GM23338 (cell line): ENCODE measurements at regions not wholly inside any gene's neighbourhood (a gene's known extent, or its start where the extent isn't known, plus 50 kb on each side); places are given as distances from the start of the nearest gene placed in this dataset.

ENCODE experiments used
- ATAC-seq: fragments of 200-7000 bp; cut with Tn5 transposase; 3 replicates; pipeline ENCODE4 v1.9.1; 2020
- DNase-seq: peaks from one replicate; pipeline ENCODE4 v3.0.0-alpha.2; 2015; ENCODE audit warnings: low spot score
- H2AFZ ChIP-seq: fragments of 200-600 bp; sonication (generic); 2 replicates; pipeline ENCODE4 v1.8.0; 2016; ENCODE audit warnings: antibody characterized with exemption, mild to moderate bottlenecking, moderate library complexity
- H3F3A ChIP-seq: fragments of 200-600 bp; sonication (generic); replicated peaks from 2 replicates; pipeline ENCODE4 v1.8.0; 2017; ENCODE audit warnings: antibody characterized with exemption, mixed run types, low read depth
- H3K27ac ChIP-seq: fragments of 200-600 bp; sonication (generic); 2 replicates; pipeline ENCODE4 v1.6.1; 2016; ENCODE audit warnings: low read depth
- H3K27me3 ChIP-seq: fragments of 200-600 bp; sonication (generic); 2 replicates; pipeline ENCODE4 v1.8.0; 2016; ENCODE audit warnings: mild to moderate bottlenecking, mixed run types, moderate library complexity; ENCODE audit not compliant: insufficient read depth
- H3K36me3 ChIP-seq: fragments of 200-600 bp; sonication (generic); 2 replicates; pipeline ENCODE4 v1.8.0; 2016; ENCODE audit warnings: mild to moderate bottlenecking; ENCODE audit not compliant: insufficient read depth
- H3K4me1 ChIP-seq: fragments of 200-600 bp; sonication (generic); 2 replicates; pipeline ENCODE4 v1.8.0; 2016; ENCODE audit warnings: mild to moderate bottlenecking, moderate library complexity; ENCODE audit not compliant: insufficient read depth
- H3K4me2 ChIP-seq: fragments of 200-600 bp; sonication (generic); 2 replicates; pipeline ENCODE4 v1.7.1; 2017; ENCODE audit warnings: mixed run types
- H3K4me3 ChIP-seq: fragments of 200-600 bp; sonication (generic); 2 replicates; pipeline ENCODE4 v1.6.1; 2016; ENCODE audit warnings: mixed run types
- H3K79me2 ChIP-seq: fragments of 200-600 bp; sonication (generic); replicated peaks from 2 replicates; pipeline ENCODE4 v1.8.0; 2017; ENCODE audit warnings: mild to moderate bottlenecking; ENCODE audit not compliant: insufficient read depth
- H3K9me2 ChIP-seq: fragments of 200-600 bp; sonication (generic); 2 replicates; pipeline ENCODE4 v1.8.0; 2017; ENCODE audit not compliant: insufficient read depth
- H4K20me1 ChIP-seq: fragments of 200-600 bp; sonication (generic); replicated peaks from 2 replicates; pipeline ENCODE4 v1.8.0; 2017; ENCODE audit warnings: mild to moderate bottlenecking; ENCODE audit not compliant: insufficient read depth
- H3K27ac Mint-ChIP-seq: 2 replicates; pipeline ENCODE4 v1.8.0; 2020; ENCODE audit warnings: inconsistent platforms, mild to moderate bottlenecking, moderate library complexity, mixed read lengths
- H3K27me3 Mint-ChIP-seq: 3 replicates; pipeline ENCODE4 v1.8.0; 2022; ENCODE audit warnings: low read depth, mild to moderate bottlenecking, moderate library complexity, mixed read lengths, inconsistent platforms; ENCODE audit not compliant: insufficient read depth, poor library complexity
- H3K36me3 Mint-ChIP-seq: 3 replicates; pipeline ENCODE4 v1.8.0; 2021; ENCODE audit warnings: low read depth, mild to moderate bottlenecking, inconsistent platforms, moderate library complexity, mixed read lengths
- H3K4me1 Mint-ChIP-seq: 3 replicates; pipeline ENCODE4 v1.8.0; 2020; ENCODE audit warnings: mild to moderate bottlenecking, inconsistent platforms, mixed read lengths
- H3K4me3 Mint-ChIP-seq: 3 replicates; pipeline ENCODE4 v1.8.0; 2021; ENCODE audit warnings: moderate library complexity, mild to moderate bottlenecking, inconsistent platforms, mixed read lengths
- H3K9me3 Mint-ChIP-seq: 3 replicates; pipeline ENCODE4 v1.8.0; 2020; ENCODE audit warnings: moderate library complexity, mild to moderate bottlenecking, inconsistent platforms, mixed read lengths
- CREB1 ChIP-seq: fragments of 250-450 bp; sonication (Bioruptor Pico); IDR thresholded peaks from 2 replicates; pipeline ENCODE4 v1.5.0; 2020; ENCODE audit warnings: low read depth, mild to moderate bottlenecking, moderate library complexity
- CTCF ChIP-seq, 2 experiments: fragments of 200-600 bp in 1 of 2; sonication (generic) in 1 of 2; conservative IDR thresholded peaks; 2 replicates each; pipeline versions ENCODE4 v1.5.1 to v1.6.1; 2016 to 2017; ENCODE audit warnings: antibody characterized with exemption in 2 of 2, low read depth in 2 of 2, mild to moderate bottlenecking in 2 of 2, moderate library complexity in 1 of 2
- EZH2 ChIP-seq: fragments of 200-600 bp; sonication (generic); IDR thresholded peaks from one replicate; pipeline ENCODE4 v1.8.0; 2017; ENCODE audit warnings: antibody characterized with exemption, mild to moderate bottlenecking, low read depth; ENCODE audit not compliant: unreplicated experiment
- JUNB ChIP-seq: IDR thresholded peaks from one replicate; pipeline ENCODE4 v1.6.1; 2016; ENCODE audit warnings: antibody characterized with exemption; ENCODE audit not compliant: unreplicated experiment
- POLR2AphosphoS5 ChIP-seq: IDR thresholded peaks from 2 replicates; pipeline ENCODE4 v1.6.1; 2016; ENCODE audit warnings: antibody characterized with exemption, low read depth
- STAT1 ChIP-seq: IDR thresholded peaks from one replicate; pipeline ENCODE4 v1.6.1; 2016; ENCODE audit warnings: antibody characterized with exemption; ENCODE audit not compliant: unreplicated experiment
- ZNF331 ChIP-seq: fragments of 250-450 bp; sonication (Bioruptor Pico); IDR thresholded peaks from 2 replicates; pipeline ENCODE4 v1.5.0; 2020; ENCODE audit warnings: low read depth, mild to moderate bottlenecking, moderate library complexity
- TF ChIP-seq, protein P1 (sequence below): fragments of 250-450 bp; sonication (Bioruptor Pico); IDR thresholded peaks from 2 replicates; pipeline ENCODE4 v1.5.0; 2020; ENCODE audit warnings: mild to moderate bottlenecking, moderate library complexity

DNA sequence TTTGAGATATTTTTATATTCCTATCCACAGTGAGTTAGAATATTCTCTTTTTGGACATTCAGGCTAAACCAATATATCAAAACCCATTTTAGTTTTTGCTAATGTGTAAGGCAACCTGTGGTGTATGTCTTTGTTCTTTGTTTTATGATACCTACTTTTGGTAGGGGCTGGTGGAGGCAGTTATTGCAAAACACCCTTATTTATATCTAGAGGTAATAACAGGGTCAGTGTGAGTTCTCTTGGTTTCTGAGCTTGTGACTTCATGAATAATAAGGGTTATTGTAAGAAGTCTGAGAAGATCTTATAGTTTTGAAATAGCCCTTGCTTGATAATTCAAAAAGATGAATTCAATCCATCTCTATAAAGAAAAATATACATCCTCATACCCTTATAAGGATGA, 235.1 kb upstream of the LRIG3 start:
- H4K20me1 ChIP-seq, result no peaks in the 10 kb centered on the region
- peaks cover 4% of the 10 kb centered on the region; the same call in 1 of the 3 replicates for H3K36me3 Mint-ChIP-seq
- TF ChIP-seq, protein P1, sequence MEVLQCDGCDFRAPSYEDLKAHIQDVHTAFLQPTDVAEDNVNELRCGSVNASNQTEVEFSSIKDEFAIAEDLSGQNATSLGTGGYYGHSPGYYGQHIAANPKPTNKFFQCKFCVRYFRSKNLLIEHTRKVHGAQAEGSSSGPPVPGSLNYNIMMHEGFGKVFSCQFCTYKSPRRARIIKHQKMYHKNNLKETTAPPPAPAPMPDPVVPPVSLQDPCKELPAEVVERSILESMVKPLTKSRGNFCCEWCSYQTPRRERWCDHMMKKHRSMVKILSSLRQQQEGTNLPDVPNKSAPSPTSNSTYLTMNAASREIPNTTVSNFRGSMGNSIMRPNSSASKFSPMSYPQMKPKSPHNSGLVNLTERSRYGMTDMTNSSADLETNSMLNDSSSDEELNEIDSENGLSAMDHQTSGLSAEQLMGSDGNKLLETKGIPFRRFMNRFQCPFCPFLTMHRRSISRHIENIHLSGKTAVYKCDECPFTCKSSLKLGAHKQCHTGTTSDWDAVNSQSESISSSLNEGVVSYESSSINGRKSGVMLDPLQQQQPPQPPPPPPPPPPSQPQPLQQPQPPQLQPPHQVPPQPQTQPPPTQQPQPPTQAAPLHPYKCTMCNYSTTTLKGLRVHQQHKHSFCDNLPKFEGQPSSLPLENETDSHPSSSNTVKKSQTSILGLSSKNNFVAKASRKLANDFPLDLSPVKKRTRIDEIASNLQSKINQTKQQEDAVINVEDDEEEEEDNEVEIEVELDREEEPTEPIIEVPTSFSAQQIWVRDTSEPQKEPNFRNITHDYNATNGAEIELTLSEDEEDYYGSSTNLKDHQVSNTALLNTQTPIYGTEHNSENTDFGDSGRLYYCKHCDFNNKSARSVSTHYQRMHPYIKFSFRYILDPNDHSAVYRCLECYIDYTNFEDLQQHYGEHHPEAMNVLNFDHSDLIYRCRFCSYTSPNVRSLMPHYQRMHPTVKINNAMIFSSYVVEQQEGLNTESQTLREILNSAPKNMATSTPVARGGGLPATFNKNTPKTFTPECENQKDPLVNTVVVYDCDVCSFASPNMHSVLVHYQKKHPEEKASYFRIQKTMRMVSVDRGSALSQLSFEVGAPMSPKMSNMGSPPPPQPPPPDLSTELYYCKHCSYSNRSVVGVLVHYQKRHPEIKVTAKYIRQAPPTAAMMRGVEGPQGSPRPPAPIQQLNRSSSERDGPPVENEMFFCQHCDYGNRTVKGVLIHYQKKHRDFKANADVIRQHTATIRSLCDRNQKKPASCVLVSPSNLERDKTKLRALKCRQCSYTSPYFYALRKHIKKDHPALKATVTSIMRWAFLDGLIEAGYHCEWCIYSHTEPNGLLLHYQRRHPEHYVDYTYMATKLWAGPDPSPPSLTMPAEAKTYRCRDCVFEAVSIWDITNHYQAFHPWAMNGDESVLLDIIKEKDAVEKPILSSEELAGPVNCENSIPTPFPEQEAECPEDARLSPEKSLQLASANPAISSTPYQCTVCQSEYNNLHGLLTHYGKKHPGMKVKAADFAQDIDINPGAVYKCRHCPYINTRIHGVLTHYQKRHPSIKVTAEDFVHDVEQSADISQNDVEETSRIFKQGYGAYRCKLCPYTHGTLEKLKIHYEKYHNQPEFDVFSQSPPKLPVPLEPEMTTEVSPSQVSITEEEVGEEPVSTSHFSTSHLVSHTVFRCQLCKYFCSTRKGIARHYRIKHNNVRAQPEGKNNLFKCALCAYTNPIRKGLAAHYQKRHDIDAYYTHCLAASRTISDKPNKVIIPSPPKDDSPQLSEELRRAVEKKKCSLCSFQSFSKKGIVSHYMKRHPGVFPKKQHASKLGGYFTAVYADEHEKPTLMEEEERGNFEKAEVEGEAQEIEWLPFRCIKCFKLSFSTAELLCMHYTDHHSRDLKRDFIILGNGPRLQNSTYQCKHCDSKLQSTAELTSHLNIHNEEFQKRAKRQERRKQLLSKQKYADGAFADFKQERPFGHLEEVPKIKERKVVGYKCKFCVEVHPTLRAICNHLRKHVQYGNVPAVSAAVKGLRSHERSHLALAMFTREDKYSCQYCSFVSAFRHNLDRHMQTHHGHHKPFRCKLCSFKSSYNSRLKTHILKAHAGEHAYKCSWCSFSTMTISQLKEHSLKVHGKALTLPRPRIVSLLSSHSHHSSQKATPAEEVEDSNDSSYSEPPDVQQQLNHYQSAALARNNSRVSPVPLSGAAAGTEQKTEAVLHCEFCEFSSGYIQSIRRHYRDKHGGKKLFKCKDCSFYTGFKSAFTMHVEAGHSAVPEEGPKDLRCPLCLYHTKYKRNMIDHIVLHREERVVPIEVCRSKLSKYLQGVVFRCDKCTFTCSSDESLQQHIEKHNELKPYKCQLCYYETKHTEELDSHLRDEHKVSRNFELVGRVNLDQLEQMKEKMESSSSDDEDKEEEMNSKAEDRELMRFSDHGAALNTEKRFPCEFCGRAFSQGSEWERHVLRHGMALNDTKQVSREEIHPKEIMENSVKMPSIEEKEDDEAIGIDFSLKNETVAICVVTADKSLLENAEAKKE, result no peak
- TF ChIP-seq POLR2AphosphoS5 (no peak), JUNB (no peak), ZNF331 (no peak)
- no peak overlapping the region for H3K27ac ChIP-seq
- no peaks in the 10 kb centered on the region for H3K9me2 ChIP-seq
- no peak overlapping the region for H3K27ac Mint-ChIP-seq
- DNase-seq (no peak), ATAC-seq (no peak)
- peaks cover 2% of the 10 kb centered on the region; the same call in 1 of the 2 replicates for H3K36me3 ChIP-seq
- H3K4me1 ChIP-seq, result no peaks in the 10 kb centered on the region
- H3K4me2 ChIP-seq, result no peak overlapping the region
- no peaks in the 10 kb centered on the region for H3K27me3 Mint-ChIP-seq
- H3K4me1 Mint-ChIP-seq, result peaks cover 6% of the 10 kb centered on the region; the same call in 2 of the 3 replicates
- no peak overlapping the region for H2AFZ ChIP-seq
- H3K79me2 ChIP-seq, result no peaks in the 10 kb centered on the region
- no peaks in the 10 kb centered on the region for H3K27me3 ChIP-seq
- peaks cover 4% of the 10 kb centered on the region; the same call in 1 of the 3 replicates for H3K9me3 Mint-ChIP-seq
- no peak overlapping the region for H3K4me3 ChIP-seq
- no peak overlapping the region for H3K4me3 Mint-ChIP-seq
- no peaks in the 10 kb centered on the region for H3F3A ChIP-seq

- Histone ChIP-seq H3K4me2 (no peak overlapping the region), H3K36me3 (peaks cover 2% of the 10 kb centered on the region; the same call in 1 of the 2 replicates), H3K27ac (no peak overlapping the region), H3K4me3 (no peak overlapping the region), H3K27me3 (no peaks in the 10 kb centered on the region), H3K9me2 (no peaks in the 10 kb centered on the region), H2AFZ (no peak overlapping the region), H3F3A (no peaks in the 10 kb centered on the region), H3K79me2 (no peaks in the 10 kb centered on the region), H4K20me1 (no peaks in the 10 kb centered on the region), H3K4me1 (no peaks in the 10 kb centered on the region)
- Mint-ChIP-seq H3K27ac (no peak overlapping the region), H3K4me1 (peaks cover 4% of the 10 kb centered on the region; the same call in 1 of the 3 replicates), H3K9me3 (no peaks in the 10 kb centered on the region; the same call in 2 of the 3 replicates), H3K27me3 (no peaks in the 10 kb centered on the region), H3K36me3 (no peaks in the 10 kb centered on the region; the same call in 2 of the 3 replicates), H3K4me3 (no peak overlapping the region)
- DNase-seq (no peak), ATAC-seq (no peak)
- TF ChIP-seq EZH2 (no peak), STAT1 (no peak), CREB1 (CRISPR knock-in tag) (no peak), CTCF (conservative IDR thresholded peaks at IDR 0.05; ENCODE audit: low read depth in 2 of 2) (no peak)
Observed at GRCh38 chr12:59151243-59151642, 230.9 kb upstream of the LRIG3 start.
